ENCODE measurements at regions not wholly inside any gene's neighbourhood (a gene's known extent, or its start where the extent isn't known, plus 50 kb on each side); places are given as distances from the start of the nearest gene placed in this dataset.

DNA sequence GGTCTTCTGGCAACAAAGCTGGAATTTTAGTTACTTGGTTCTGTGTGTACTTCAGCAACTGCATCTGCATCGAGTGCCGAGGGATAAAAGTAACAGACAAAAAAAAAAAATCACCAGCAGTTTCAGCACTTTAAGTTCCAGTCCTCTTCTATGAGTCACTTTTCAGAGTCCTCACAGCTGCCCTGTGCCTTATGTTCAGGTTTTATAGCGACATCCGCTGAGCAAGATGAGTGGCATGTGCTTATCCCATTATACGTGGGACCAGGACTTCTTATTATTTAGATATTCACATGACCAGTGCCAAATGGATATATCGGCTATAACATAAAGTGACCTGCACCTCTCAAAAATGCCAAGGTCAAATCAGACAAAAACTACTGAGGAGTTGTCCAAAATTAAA, 242.9 kb downstream of the FOXA2 start:
- H3K4me3 ChIP-seq = no peak overlapping the region
- H3K36me3 ChIP-seq = no peaks in the 10 kb centered on the region
- peaks cover 64% of the 10 kb centered on the region for H3K27me3 ChIP-seq (ENCODE audit: low read depth)
- H3K9me3 ChIP-seq (replicated peaks) = no peaks in the 10 kb centered on the region
- DNase-seq = no peak
- intact Hi-C loops (cut with micrococcal nuclease) = no loop called here
- H3K27ac ChIP-seq (replicated peaks) = no peak overlapping the region
- TF ChIP-seq, protein P1, sequence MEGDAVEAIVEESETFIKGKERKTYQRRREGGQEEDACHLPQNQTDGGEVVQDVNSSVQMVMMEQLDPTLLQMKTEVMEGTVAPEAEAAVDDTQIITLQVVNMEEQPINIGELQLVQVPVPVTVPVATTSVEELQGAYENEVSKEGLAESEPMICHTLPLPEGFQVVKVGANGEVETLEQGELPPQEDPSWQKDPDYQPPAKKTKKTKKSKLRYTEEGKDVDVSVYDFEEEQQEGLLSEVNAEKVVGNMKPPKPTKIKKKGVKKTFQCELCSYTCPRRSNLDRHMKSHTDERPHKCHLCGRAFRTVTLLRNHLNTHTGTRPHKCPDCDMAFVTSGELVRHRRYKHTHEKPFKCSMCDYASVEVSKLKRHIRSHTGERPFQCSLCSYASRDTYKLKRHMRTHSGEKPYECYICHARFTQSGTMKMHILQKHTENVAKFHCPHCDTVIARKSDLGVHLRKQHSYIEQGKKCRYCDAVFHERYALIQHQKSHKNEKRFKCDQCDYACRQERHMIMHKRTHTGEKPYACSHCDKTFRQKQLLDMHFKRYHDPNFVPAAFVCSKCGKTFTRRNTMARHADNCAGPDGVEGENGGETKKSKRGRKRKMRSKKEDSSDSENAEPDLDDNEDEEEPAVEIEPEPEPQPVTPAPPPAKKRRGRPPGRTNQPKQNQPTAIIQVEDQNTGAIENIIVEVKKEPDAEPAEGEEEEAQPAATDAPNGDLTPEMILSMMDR (IDR thresholded peaks at IDR 0.05; ENCODE audit: borderline replicate concordance) = no peak
- H3K4me1 ChIP-seq = no peaks in the 10 kb centered on the region

DNA sequence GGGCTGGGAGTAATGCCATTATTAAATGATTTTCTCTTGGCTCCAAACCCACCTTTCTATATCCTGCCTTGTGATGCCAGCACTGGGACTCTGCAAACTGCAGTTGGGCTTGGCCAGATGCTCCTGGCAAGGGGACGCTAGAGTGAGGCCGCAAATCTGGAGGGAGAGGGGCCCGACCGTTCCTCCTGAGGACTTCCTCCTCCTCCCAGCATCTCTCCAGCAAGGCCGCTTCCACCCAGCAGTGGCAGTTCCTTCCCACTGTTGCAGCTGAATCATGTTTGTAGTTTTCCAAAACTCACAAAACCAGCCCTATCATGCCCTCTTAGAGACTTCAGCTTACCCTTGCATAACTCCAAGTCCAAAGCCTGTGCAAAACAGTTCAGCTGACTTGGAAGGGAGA, 244.4 kb downstream of the FOXA2 start:
- TF ChIP-seq, protein P1 (IDR thresholded peaks at IDR 0.05; ENCODE audit: borderline replicate concordance) = no peak
- intact Hi-C loops (cut with micrococcal nuclease) = loop anchor here (5.0 kb wide), 1 partner anchor 342 kb away; no protein-coding TSS in a partner anchor
- Histone ChIP-seq H3K4me1 (no peaks in the 10 kb centered on the region), H3K27me3 (ENCODE audit: low read depth) (peaks cover 64% of the 10 kb centered on the region), H3K27ac (replicated peaks) (no peak overlapping the region), H3K36me3 (no peaks in the 10 kb centered on the region), H3K9me3 (replicated peaks) (no peaks in the 10 kb centered on the region), H3K4me3 (no peak overlapping the region)
- no peak for DNase-seq

DNA sequence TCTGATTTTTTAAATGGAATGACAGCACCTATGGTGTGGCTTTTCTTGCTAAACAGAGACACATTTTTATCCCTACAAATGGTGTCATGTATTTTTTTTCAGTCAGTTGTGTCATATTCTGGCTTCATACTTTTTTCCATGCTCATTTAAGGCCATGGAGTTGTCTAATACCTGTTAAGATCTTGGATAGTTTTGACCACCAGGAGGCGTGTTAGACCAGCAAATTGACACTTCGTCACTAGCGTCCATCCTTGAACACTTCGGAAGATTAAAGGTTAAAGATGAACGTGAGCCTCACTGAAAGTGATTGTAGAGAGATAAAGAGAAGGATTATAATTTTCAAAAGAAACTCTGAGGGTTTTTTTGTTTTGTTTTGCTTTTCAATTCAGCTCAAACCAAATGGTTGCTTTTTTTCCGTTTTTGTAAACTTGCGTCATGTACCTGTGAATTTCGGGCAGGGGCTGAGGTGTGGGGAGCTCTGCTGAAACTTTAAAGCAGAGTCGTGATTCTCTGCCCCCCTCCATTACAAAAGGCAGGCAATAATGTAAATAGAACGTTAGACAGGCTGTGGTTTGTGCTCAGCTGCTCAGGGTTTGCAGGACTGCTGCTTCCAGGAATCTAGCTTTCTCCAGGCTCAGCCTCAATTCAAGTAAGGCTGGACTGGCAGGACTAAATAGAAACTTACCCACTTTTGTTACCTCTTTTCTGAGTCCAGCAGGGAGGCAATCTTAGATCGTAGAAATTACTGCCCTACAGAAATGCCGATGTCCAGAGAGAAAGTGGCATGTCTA, 245.1 kb downstream of the FOXA2 start:
- Histone ChIP-seq H3K27me3 (ENCODE audit: low read depth) (peaks cover 69% of the 10 kb centered on the region), H3K4me3 (no peak overlapping the region), H3K27ac (replicated peaks) (no peak overlapping the region), H3K36me3 (no peaks in the 10 kb centered on the region), H3K4me1 (no peaks in the 10 kb centered on the region), H3K9me3 (replicated peaks) (no peaks in the 10 kb centered on the region)
- DNase-seq = no peak
- TF ChIP-seq, protein P1 (IDR thresholded peaks at IDR 0.05; ENCODE audit: borderline replicate concordance) = peak; percentile 78
- intact Hi-C loops (cut with micrococcal nuclease) = loop anchor here (5.0 kb wide), 1 partner anchor 343 kb away; no protein-coding TSS in a partner anchor

DNA sequence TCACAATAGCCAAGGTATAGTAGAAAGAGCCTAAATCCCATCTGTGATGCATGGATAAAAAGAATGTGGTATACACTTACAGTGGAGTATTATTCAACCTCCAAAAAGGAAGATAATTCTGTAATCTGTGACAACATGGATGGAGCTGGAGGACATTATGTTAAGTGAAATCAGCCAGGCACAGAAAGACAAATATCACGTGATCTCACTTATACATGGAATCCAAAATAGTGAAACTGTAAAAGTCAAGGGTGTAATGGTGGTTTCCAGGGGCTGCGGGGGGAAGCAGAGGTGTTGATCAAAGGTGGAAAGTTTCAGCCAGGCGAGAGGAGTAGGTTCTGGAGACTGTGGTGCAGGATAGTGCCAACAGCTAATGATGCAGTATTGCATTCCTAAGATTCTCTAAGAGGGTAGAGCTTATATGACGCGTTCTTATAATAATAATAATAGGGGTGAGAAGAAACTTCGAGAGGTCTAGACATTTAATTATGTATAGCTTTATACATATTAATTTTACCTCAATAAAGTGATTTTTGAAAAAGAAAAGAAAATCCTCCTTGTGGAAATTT, 246.1 kb downstream of the FOXA2 start:
- TF ChIP-seq, protein P1 (IDR thresholded peaks at IDR 0.05; ENCODE audit: borderline replicate concordance) = no peak
- peaks cover 73% of the 10 kb centered on the region for H3K27me3 ChIP-seq (ENCODE audit: low read depth)

DNA sequence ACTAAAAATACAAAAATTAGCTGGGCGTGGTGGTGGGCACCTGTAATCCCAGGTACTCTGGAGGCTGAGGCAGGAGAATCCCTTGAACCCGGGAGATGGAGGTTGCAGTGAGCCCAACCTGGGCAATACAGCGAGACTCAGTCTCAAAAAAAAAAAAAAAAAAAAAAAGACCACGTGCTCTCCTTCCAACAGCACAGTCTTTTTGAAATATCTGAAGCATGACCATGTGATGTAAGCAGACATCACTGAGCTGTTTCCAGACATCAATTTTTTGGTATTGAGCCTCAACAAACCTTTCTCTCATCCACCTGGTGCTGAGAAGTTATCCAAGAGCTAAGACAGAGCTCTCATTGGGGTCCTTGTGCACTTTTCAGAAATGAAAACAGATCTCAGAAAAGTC, 249.2 kb downstream of the FOXA2 start:
- no peak for DNase-seq
- intact Hi-C loops (cut with micrococcal nuclease) = loop anchor here (5.0 kb wide), 1 partner anchor 347 kb away; no protein-coding TSS in a partner anchor
- Histone ChIP-seq H3K27me3 (ENCODE audit: low read depth) (peaks cover 94% of the 10 kb centered on the region), H3K9me3 (replicated peaks) (no peaks in the 10 kb centered on the region), H3K4me3 (no peak overlapping the region), H3K27ac (replicated peaks) (no peak overlapping the region), H3K36me3 (no peaks in the 10 kb centered on the region), H3K4me1 (no peaks in the 10 kb centered on the region)
- TF ChIP-seq, protein P1 (IDR thresholded peaks at IDR 0.05; ENCODE audit: borderline replicate concordance) = no peak

More for the DNA sequence above, 246.1 kb downstream of the FOXA2 start:
- Histone ChIP-seq H3K4me1 (no peaks in the 10 kb centered on the region), H3K36me3 (no peaks in the 10 kb centered on the region), H3K4me3 (no peak overlapping the region), H3K9me3 (replicated peaks) (no peaks in the 10 kb centered on the region), H3K27ac (replicated peaks) (no peak overlapping the region)
- no peak for DNase-seq
- intact Hi-C loops (cut with micrococcal nuclease) = loop anchor here (5.0 kb wide), 1 partner anchor 344 kb away; no protein-coding TSS in a partner anchor
